GM21390 (cell line): ENCODE measurements at regions not wholly inside any gene's neighbourhood (a gene's known extent, or its start where the extent isn't known, plus 50 kb on each side); places are given as distances from the start of the nearest gene placed in this dataset.

Experiments used
- ATAC-seq: cut with Tn5 transposase; IDR thresholded peaks from one replicate; pipeline ENCODE4 v1.9.1; 2021; ENCODE audit not compliant: unreplicated experiment

DNA sequence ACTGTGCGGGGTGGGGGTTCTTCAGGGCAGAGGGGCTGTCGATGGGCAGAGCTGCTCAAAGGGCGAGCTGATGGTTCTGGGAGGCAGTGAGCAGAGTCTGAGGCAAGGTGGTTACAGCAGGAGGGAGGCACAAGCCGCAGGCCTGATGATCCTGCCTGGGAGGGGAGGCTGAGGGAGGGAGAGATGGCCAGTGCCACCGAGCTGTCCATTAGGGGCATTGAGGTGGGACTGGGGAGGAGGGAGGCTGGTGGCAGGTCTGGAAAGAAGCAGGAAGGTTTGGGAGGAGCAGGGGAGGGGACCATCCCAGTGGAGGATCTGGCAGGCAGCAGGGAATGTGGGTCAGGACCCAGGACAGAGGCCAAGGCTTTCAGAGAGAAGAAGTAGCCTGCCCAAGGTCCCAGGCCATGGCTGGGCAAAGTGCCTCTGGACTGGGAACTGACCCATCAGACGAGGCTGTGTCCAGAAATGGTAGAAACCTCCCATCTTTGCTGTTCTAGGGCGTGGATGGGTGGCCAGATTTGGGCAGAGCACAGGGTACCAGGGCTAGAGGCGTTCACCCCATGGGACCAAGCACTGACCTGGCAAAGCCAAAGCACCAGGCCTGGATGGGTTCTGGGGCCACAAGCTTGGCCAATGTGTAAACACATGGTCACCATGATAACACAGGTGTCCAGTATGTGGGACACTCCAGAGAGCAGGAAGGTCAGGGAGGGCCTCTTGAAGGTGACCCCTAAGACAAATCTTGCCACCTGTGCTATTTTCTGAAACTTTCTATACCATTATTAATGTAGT is 55.5 kb downstream of the INHBB start:
- no peak for ATAC-seq

DNA sequence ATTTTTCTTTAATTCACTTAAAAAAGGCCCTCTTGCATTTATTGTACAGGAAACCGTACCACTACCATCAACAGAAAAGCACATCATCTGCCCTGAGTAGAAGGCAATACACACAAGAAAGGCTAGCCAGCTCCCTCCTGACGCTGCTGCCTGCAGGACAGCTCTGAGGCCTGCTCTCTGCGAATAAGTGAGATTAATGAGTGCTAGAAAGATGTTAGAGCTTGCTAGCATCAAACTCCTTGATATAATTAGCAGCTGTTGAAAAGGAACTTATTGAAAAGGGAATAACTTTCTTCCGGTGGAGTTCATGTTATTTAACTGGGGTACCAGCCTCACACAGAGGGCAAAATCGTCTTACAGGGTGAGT is 56.1 kb downstream of the INHBB start:
- ATAC-seq = no peak

DNA sequence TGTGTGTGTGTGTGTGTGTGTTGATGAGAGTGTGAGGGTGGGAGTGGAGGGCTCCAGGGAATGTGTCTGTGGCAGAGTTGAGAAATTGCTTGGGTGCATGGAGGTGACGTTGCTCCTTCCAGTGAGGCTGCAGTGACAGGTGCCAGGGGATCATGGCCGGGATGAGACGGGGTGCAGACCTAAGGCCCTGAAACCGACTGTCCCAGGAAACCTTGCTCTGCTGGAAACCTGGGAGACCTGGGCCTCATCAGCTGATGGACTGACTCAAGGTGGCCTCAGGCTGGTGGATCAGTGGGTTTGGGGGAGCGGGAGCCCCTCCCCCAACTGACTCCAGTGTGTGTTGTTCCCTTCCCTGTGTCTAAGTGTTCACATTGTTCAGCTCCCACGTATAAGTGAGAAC is 56.6 kb downstream of the INHBB start:
- ATAC-seq = no peak

DNA sequence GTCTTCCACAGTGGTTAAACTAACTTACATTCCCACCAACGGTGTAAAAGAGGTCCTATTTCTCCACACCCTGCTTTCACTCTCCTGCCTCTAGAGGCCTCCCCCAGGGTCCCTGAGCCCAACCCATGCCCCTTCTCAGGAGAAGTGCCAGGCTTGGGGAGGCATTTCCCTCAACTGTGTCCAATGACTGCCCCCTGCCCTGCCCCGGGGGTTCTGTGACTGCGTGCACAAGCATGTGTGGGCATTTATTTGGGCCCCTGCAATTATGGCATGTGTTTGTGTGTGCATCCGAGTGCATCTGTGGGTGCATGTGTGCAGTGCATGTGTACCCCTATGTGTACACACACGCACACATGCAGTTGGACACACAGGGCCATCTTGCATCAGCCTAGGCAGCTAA is 57.3 kb downstream of the INHBB start:
- ATAC-seq = no peak

DNA sequence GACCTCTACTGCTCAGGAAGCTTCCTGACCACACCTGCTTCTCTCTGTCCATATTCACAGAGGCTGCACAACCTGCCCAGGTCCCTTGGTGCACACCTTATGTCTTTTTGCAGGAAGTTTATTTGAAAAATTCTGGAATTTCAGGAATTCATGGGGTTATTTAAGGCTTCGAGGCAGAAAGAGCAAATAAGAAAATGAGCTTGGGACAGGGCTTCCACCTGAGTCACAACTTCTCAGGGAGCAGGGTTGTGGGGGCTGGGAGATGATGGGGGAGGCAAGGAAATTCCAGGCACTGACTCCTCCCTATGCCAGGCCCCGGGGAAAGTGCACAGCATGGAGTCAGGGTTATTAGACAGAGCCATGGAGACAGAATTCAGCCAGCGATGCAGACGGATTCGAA is 57.7 kb downstream of the INHBB start:
- ATAC-seq = no peak

DNA sequence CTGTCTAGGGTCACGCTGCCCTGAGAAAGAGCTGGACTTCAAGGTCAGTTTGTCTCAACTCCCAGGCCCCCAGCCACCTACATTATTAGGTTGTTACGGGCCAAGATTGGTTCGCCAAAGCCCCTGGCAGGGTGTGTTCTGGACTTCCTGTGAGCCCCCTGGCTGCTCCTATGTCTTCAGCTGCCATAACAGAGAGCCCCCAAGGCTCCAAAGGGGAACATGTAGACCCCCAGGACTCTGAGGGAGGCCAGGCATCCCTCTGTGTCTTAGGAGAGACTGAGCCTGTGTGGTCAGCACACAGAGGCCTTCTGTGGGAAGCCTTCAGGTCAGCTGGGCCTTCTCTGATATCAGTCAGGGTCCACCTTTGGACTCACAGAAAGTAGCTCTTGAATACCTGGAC is 58.3 kb downstream of the INHBB start:
- no peak for ATAC-seq

DNA sequence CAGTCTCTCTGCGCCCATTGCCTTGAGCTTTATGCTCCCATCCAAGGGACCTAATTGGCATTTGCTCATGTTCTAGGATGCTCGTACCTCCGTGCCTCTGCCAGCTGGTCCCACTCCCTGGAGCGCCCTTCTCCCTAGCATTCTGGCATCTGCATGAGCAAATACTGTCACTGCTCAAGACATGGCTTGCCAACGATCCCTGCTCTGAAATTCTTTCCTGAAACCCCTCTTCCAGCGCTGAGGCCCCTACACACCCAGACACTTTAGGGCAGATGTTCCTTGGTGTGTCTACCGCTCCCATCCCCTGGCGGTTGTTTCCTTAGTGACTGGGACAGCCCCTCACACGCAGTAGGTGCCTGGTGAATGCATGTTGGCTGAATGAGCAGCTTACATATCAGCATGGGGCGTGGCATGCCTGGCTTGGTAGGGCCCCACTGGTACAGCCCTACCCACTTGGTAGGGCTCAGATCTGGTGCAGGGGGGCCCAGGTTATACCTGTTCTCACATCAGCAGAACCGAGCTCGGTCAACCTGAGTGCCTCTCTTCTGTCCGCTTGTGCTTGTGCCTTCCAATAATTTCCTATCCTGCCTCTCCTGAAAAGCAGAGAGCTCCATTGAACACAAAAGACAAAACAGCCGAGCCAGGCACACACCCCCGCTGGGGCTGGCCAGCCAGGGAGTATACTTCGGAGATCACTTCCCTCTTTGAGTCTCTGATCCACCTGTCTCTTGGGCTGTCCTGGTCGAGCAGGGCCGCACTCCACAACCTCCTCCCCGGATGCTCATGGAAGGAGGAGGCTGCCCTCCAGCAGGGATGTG is 59.2 kb downstream of the INHBB start:
- no peak for ATAC-seq

DNA sequence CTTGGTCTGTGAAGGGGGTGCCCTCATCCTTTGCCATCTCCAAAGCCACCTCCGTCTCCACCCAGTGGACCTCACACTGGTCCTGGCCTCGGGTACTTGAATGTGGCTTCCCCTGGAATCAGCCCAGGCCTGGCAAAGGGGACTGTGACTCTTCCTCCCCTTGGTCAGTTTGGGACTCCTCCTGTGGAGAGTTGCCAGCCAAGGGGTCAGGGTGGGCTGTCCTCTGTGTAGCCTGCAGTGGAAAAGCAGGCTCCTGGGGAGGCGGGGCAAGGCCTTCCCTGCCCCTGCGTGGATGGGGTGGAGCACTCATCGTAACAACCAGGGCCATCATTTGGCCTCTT is 59.8 kb downstream of the INHBB start:
- no peak for ATAC-seq

DNA sequence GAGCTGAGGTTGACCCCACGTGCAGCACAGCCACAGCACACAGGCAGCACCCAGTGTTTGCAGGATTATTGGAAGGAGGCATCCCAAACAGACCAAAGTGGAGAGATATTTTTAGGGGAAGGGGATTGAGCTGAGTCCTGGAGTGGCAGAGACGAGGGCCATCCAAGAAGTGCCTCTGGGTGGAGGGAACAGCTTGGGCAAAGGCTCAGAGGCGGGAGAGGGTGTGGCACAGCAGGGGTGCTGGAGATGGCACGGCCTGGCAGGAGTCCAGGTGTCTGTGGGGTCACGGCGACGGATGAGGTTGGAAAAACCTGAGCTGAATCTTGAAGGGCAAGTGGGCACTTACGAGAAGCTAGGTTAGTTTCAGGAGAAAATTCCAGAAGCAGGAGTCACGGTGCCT is 60.6 kb downstream of the INHBB start:
- no peak for ATAC-seq

DNA sequence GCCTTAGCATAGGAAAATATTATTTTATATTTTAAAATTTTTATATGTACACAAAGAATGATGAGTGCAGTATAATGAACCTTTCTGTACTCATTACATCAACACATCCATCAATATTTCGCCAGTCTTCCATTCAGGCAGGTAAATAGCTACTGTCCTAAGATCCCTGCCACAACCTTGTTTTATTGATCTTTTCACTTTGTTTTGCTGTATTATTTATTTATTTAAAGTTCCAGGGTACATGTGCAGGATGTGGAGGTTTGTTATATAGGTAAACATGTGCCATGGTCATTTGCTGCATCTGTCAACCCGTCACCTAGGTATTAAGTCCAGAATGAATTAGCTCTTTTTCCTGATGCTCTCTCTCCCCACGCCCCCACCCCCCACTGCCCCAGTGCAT is 64.6 kb downstream of the INHBB start:
- no peak for ATAC-seq

DNA sequence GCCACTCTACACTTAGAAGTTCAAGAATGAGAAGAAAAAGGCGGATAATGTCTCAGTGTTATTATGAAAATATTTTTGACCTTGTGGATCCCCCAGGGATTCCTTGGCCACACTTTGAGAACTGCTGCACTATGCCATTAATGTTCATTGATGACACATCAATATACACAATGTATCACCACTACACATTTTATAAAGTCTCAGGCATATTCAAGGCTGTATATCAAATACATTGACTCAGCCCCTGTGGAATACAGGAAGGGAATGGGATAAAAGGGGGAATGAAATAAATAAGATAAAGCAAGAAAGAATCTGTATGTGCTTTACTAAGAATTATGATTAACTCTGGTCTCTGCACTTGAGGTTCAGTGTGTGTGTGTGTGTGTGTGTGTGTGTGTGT is 69.1 kb downstream of the INHBB start:
- no peak for ATAC-seq

DNA sequence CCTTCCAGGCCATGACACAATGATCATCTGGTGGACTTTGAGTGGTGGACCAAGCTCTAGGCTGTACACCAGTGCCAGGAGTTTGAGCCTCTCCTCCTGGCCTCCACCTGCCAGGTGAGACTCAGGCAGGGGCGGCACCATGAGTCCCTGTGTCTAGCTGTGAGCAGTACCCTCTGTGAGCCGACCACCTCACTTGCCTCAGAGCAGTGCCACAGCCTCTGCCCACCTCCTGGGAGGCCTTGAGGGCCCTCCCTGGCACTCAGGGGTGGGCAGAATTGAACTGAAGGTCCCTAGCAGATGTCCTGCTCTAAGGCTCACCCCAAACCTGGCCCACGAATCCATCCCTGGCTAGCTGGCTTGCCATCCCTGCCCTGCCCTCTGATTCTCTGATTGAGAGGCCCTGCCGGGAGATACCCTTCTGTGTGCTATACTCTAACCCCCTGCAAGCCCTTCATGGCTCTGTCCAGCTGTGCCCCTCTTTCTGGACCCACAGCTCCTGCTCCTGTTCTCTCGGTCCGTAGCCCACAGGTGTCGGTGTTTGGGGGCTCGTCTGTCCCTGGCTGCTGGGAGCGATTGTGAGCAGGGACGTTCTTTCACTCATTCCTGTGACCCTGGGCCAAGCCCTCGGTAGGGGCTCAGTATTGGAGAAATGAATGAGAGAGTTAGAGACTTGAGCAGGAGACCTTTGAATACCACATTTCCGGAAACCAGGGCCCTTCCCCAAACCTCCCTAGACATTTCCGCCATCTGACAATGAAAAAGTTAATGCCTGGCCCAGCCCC is 70.0 kb downstream of the INHBB start:
- no peak for ATAC-seq

DNA sequence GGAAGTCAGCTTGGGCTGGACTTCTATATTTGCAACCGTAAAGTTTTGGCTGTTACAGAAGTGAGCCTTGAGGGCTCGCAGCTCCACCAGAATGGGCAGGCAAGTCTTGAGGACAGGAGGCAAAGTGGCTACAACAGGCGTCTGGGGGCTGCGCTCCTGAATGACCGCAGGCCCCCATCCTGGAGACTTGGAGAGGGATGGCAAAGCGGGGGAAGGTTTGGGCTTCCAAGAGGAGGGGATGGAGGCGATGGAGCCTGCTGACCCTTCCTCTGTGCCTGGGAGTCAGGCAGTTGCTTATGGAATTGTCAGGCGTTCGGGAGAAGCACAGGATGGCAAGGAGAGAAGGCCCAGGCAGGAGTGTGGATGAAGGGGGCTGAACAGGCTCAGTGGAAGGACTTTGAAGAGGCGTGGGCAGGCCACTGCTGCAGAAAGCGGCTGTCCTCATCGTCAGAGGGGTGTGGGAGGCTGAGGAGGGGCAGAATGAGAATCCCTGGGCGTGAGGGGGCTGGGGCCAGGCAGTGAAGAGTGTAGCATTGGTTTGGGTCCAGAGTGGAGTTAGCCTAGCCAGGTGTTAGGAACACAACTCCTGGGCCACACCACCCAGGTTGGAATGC is 72.3 kb downstream of the INHBB start:
- ATAC-seq = no peak

DNA sequence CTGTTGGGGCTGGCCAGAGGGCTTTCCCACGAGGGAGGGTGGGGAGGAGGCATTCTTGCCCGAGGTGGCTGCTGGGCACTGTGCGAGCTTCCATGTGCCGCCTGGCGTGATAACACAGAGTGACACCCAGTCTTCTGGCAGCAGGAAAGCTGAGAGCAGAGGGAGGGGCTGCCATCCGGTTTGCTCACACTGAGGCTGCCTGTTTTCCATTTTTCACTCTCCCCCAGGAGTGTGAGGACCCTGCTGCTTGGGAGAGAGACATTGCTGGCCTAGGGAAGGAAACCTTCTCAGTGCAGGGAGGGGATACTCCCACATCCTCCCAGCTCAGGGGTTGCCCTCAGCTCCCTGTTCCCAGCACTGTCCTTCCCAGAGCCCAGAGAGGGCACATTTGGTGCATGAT is 73.1 kb downstream of the INHBB start:
- no peak for ATAC-seq

DNA sequence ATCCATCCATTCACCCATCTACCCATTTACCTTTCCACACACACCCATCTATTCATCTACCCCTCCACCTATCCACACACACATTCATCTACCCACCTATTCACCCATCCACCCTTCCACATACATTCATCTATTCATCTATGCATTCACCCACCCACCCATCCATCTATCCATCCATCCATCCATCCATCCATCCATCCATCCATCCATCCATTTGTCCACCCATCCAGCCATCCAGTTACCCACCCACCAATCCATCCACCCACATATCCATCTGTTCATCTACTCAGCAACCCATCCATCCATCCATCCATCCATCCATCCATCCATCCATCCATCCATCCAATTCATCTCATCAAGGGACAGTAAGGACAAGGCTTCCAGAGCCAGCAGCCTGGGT is 74.0 kb downstream of the INHBB start:
- ATAC-seq = no peak

DNA sequence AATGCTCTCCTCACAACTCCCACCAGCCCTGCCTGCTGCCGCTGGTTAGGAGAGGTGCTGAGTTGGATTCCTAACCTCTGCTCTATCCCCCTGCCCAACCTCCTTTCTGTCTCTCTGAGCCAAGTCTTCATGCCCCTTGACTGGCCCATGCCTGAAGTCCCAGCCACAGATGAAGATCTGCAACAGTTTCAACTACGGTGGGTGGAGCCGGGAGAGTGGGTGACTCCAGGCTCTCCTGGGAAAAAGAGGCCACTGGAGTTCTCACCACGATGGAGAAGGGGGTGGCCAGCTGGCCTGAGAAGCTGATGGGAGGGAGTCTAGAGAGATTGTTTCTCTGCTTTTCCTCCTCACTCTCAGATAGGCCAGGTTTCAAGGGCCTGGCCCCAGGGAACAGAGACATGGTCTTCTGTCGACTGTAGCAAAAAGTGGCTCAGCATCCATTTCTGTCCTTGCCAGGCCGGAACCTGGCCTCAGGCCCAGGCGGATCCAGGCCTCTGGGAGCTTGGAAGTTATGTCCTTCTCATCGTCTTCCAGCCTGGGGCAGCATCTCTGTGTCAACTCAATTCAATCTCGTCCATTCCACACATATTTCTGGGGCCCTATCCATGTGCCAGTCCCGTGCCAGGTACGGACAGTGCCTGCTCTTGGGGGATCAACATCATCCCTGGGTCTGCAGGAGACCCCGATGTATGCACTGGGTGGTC is 75.3 kb downstream of the INHBB start:
- ATAC-seq = no peak

DNA sequence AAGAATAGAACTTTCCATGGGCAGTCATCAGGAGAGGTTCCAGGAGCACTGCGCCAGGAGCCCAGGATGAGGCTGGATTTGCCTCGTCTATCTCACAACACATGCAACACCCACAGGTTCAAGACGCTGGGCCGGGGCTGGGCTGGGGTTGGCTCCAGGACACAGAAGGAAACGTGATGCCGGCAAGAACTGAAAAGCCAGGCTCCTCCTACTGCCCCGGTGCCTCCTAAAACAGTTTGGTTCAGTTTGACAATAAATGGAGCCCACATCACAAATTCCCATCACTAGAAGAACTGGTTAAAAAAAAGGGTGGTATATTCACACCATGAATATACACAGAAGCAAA is 75.9 kb downstream of the INHBB start:
- no peak for ATAC-seq

DNA sequence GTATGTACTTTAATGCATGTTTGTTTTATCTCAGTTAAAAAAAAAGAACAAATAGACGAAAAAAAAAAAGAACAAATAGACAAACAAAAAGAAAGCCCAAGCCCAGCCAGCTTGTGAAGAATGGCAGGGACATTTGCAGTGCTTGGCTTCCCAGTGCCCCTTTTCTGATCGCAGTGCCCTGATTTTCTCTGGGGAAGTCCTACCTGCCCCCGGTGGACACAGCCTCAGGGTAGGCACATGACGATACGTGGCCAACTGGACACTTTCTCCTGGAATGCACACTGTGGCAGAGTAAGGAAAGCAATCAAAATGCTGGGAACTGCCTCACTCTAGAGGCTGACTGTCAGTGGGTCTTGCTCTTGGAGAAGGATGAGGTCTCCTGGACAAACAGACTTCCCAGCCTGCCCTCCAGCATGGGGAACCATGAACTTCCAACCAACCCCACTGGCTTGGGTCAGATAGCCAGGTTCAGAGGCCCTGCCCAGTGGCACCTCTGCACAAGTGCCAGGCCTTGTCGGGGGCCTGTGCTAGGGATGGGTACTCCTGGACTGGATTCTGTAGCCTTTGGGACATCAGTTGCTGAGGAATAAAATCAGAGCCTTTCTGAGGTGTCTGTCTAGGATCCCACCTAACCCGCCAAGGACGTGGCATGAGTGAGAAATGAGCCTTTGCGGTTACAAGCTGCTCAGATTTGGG is 76.7 kb downstream of the INHBB start:
- no peak for ATAC-seq

DNA sequence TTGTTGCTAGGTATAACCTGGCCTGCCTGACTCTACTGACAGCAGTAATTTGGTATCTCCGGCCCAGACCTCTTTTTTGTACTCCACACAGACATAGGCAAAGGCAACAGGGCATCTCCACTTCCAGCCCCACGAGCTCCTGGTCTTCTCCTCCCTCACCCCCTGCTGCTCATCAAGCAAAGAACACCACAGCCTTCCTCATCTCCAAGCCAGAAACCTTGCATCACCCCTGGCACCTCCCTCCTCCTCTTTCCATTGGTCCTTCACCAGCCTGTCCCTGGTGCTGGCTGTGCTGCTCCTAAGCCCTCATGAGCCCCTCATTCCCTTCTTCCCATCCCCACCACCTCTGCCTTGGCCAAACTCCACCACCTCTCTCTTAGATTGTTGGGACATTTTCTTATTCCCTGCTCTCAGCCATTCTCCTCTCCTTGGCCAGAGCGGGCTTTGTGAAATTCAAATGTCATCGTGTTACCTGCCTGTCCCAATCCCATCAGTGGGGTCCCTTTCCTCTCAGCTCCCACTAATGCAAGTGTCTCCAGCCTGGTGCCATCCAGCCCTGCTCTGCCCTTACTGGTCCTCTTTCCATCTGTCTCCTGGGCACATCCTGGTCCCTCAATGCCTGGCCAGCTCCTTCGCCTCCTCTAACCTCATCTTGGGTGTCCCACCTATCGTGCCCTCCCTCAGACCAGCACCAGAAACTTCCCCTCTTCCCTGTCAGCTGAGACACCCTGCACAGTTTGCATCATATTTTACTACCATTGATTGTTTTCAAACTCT is 77.4 kb downstream of the INHBB start:
- ATAC-seq = no peak
